ENCODE measurements at regions not wholly inside any gene's neighbourhood (a gene's known extent, or its start where the extent isn't known, plus 50 kb on each side); places are given as distances from the start of the nearest gene placed in this dataset.

DNA sequence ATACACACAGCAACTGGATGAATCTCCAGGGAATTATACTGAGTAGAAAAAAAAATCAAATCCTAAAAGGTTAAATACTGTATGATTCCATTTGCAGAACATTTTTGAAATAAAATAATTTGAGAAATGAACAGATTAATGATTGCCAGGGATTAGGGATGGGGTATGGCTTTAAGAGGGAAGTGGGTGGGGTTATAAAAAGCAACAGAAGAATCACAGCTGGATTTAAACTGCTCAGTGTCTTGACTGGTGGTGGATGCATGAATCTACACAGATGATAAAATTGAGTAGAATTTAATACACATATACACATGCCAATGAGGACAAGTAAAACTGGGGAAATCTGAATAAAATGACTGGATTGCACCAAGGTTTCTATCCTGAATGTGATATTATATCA, 79.7 kb upstream of the GOLGA8B start:
- DNase-seq (ENCODE audit: low spot score) = no peak
- BruUV-seq (replicated peaks) = no TSS peak
- Histone ChIP-seq H3K4me2 (ENCODE audit: low read length) (no peak overlapping the region), H2AFZ (ENCODE audit: low read length) (no peak overlapping the region), H3K36me3 (ENCODE audit: insufficient read depth, low read length) (no peaks in the 10 kb centered on the region), H3K9me3 (ENCODE audit: low read length) (no peaks in the 10 kb centered on the region), H3K4me1 (ENCODE audit: insufficient read depth, low read length, poor library complexity, severe bottlenecking) (no peaks in the 10 kb centered on the region), H3K27ac (ENCODE audit: low read depth, low read length, poor library complexity, severe bottlenecking) (no peak overlapping the region), H4K20me1 (ENCODE audit: insufficient read depth, low read length) (no peaks in the 10 kb centered on the region), H3K9me2 (ENCODE audit: insufficient read depth, low read length) (peaks cover 2% of the 10 kb centered on the region; the same call in 1 of the 2 replicates), H3K4me3 (ENCODE audit: low read depth, low read length, poor library complexity, severe bottlenecking) (no peak overlapping the region), H3K79me2 (ENCODE audit: insufficient read depth, low read depth, low read length) (no peaks in the 10 kb centered on the region)
- TF ChIP-seq, protein P1, sequence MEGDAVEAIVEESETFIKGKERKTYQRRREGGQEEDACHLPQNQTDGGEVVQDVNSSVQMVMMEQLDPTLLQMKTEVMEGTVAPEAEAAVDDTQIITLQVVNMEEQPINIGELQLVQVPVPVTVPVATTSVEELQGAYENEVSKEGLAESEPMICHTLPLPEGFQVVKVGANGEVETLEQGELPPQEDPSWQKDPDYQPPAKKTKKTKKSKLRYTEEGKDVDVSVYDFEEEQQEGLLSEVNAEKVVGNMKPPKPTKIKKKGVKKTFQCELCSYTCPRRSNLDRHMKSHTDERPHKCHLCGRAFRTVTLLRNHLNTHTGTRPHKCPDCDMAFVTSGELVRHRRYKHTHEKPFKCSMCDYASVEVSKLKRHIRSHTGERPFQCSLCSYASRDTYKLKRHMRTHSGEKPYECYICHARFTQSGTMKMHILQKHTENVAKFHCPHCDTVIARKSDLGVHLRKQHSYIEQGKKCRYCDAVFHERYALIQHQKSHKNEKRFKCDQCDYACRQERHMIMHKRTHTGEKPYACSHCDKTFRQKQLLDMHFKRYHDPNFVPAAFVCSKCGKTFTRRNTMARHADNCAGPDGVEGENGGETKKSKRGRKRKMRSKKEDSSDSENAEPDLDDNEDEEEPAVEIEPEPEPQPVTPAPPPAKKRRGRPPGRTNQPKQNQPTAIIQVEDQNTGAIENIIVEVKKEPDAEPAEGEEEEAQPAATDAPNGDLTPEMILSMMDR (conservative IDR thresholded peaks at IDR 0.05; ENCODE audit: low read length) = no peak
- no peak for TF ChIP-seq EZH2phosphoT487 (IDR thresholded peaks at IDR 0.05; ENCODE audit: borderline replicate concordance, low read depth, low read length)
- intact Hi-C loops (cut with micrococcal nuclease; ENCODE audit: unreplicated experiment) = no loop called here
- ChIA-PET CTCF (ENCODE audit: unreplicated experiment) (no interaction called here), POLR2A (interaction anchor here (0.8 to 1.3 kb wide), 2 partner anchors 10 to 1830 kb away, joined by 3 read pairs; no protein-coding TSS in a partner anchor)

DNA sequence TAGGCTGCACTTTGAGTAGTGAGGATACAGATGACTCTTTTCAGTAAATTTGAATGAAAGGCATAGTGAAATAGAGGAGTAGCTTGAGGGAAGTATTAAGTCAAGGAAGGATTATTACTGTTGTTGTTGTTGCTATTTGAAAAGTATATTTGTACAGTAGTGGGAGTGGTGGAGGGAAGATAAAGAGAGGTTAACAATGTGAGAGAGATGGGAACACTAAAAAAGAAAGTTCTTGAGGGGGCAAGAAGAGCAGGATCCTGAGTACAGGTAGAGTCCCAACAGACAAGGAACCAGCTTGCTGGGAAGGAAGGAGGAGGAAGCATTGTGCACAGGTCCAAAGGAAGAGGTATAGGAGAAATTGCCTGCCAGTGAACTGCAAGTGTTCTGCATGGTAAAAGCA, 75.6 kb upstream of the GOLGA8B start:
- Histone ChIP-seq H3K79me2 (ENCODE audit: insufficient read depth, low read depth, low read length) (no peaks in the 10 kb centered on the region), H3K36me3 (ENCODE audit: insufficient read depth, low read length) (no peaks in the 10 kb centered on the region), H3K9me2 (ENCODE audit: insufficient read depth, low read length) (peaks cover 2% of the 10 kb centered on the region; the same call in 1 of the 2 replicates), H3K27ac (ENCODE audit: low read depth, low read length, poor library complexity, severe bottlenecking) (no peak overlapping the region), H2AFZ (ENCODE audit: low read length) (no peak overlapping the region), H3K4me1 (ENCODE audit: insufficient read depth, low read length, poor library complexity, severe bottlenecking) (no peaks in the 10 kb centered on the region), H3K4me2 (ENCODE audit: low read length) (no peak overlapping the region), H3K4me3 (ENCODE audit: low read depth, low read length, poor library complexity, severe bottlenecking) (no peak overlapping the region), H4K20me1 (ENCODE audit: insufficient read depth, low read length) (no peaks in the 10 kb centered on the region), H3K9me3 (ENCODE audit: low read length) (no peaks in the 10 kb centered on the region)
- intact Hi-C loops (cut with micrococcal nuclease; ENCODE audit: unreplicated experiment) = no loop called here
- ChIA-PET POLR2A (interaction anchor here (0.5 to 0.7 kb wide), 2 partner anchors 194 to 303 kb away, joined by 3 to 4 read pairs; no protein-coding TSS in a partner anchor), CTCF (ENCODE audit: unreplicated experiment) (no interaction called here)
- TF ChIP-seq, protein P1 (conservative IDR thresholded peaks at IDR 0.05; ENCODE audit: low read length) = no peak
- no peak for TF ChIP-seq EZH2phosphoT487 (IDR thresholded peaks at IDR 0.05; ENCODE audit: borderline replicate concordance, low read depth, low read length)
- no TSS peak for BruUV-seq (replicated peaks)
- no peak for DNase-seq (ENCODE audit: low spot score)

DNA sequence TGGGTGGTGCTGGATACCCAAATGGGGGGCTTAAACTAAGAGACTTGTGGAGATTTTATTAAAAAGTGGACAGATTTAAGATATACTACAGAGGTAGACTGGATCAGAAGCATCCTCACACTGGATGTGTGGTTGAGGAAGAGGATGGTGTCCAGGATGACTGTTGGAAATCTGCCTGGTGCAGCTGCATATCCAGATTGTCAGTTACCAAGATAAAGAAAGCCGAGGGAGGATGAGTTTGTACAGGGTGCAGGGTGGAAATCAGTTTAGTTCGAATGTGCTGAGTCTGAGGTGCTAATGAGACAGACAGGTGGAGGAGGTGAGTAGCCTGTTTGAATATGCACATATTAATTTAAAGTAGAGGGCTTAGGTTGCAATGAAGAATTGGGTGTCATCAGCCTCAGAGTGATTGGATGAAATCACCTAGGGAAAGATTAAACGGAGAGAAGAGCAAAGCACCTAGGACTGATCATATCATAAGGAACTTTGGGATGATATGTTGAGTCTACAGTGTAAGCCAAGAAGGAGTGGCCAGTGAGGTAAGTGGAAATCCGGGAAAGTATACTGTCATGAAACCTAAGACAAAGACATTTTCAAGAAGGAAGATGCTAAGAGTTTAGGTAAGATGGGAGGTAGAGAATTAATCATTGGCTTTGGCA, 74.1 kb upstream of the GOLGA8B start:
- no peak overlapping the region for H3K4me2 ChIP-seq (ENCODE audit: low read length)
- H2AFZ ChIP-seq (ENCODE audit: low read length) = no peak overlapping the region
- POLR2A ChIA-PET = no interaction called here
- no peak overlapping the region for H3K4me3 ChIP-seq (ENCODE audit: low read depth, low read length, poor library complexity, severe bottlenecking)
- no peak for TF ChIP-seq EZH2phosphoT487 (IDR thresholded peaks at IDR 0.05; ENCODE audit: borderline replicate concordance, low read depth, low read length)
- TF ChIP-seq, protein P1 (conservative IDR thresholded peaks at IDR 0.05; ENCODE audit: low read length) = no peak
- BruUV-seq (replicated peaks) = no TSS peak
- no peaks in the 10 kb centered on the region for H3K4me1 ChIP-seq (ENCODE audit: insufficient read depth, low read length, poor library complexity, severe bottlenecking)
- H4K20me1 ChIP-seq (ENCODE audit: insufficient read depth, low read length) = no peaks in the 10 kb centered on the region
- H3K79me2 ChIP-seq (ENCODE audit: insufficient read depth, low read depth, low read length) = no peaks in the 10 kb centered on the region
- no peaks in the 10 kb centered on the region for H3K36me3 ChIP-seq (ENCODE audit: insufficient read depth, low read length)
- H3K9me2 ChIP-seq (ENCODE audit: insufficient read depth, low read length) = no peaks in the 10 kb centered on the region
- CTCF ChIA-PET (ENCODE audit: unreplicated experiment) = no interaction called here
- intact Hi-C loops (cut with micrococcal nuclease; ENCODE audit: unreplicated experiment) = no loop called here
- H3K27ac ChIP-seq (ENCODE audit: low read depth, low read length, poor library complexity, severe bottlenecking) = no peak overlapping the region
- no peak for DNase-seq (ENCODE audit: low spot score)
- H3K9me3 ChIP-seq (ENCODE audit: low read length) = no peaks in the 10 kb centered on the region

Measured in OCI-LY7 (cell line).